GM12892 (cell line): ENCODE measurements at regions not wholly inside any gene's neighbourhood (a gene's known extent, or its start where the extent isn't known, plus 50 kb on each side); places are given as distances from the start of the nearest gene placed in this dataset.

Source experiments
- DNase-seq: peaks from one replicate; pipeline ENCODE4 v3.0.0; 2011; ENCODE audit not compliant: insufficient read length
- FAIRE-seq: peaks from 2 replicates; lab custom pipeline; 2011; peaks lifted over from hg19 to GRCh38; lab: Jason Lieb, UNC
- POLR2A ChIP-seq: IDR thresholded peaks from 2 replicates; pipeline ENCODE4 v1.6.1; 2011; ENCODE audit warnings: low read depth, low read length, control low read depth
- POLR2AphosphoS5 ChIP-seq: IDR thresholded peaks from 2 replicates; pipeline ENCODE4 v1.6.1; 2011; ENCODE audit warnings: low read depth, low read length, control low read depth
- TAF1 ChIP-seq: IDR thresholded peaks from 2 replicates; pipeline ENCODE4 v1.6.1; 2011; ENCODE audit warnings: low read depth, mild to moderate bottlenecking, control low read depth, low read length, borderline replicate concordance

DNA sequence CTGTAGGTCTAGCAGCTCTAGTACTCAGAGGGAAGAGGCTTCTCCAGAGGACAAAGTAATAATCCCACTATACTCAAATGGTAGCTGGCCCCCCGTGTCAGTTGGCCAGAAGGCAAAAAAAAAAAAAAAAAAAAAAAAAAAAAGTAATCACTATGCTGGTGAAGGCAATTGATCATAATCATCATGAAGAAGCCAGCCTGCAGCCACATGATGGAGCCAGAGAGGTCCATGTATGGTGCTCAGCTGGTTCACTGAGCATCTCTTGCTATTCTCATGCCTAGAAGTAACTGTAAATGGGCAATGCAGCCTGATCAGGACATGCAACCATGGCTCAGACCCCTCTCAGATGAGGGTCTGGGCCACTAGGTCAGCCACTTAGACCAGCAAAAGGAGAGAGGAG lies 378.8 kb downstream of the MED13L start:
- TF ChIP-seq POLR2AphosphoS5 = no peak
- TF ChIP-seq TAF1 = no peak
- TF ChIP-seq POLR2A = no peak
- no peak for FAIRE-seq
- no peak for DNase-seq

DNA sequence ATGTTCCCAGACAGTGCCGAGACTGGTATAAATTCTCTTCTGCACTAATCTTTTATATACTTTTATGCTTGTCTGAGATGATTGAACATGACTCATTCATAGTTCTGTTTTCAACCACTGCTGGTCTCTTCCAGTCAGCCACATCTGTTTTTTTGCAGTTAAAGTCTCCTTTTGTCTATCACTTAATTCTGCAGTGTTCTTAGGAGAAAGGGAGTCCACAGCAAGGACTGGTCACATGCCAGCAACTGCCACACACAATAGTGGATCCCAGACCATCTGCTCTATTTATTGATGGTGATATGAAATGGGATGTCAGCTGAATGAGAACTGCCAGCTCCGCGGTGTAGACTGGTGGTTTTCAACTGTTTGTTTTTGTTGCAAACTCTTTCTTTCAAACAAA lies 379.8 kb downstream of the MED13L start:
- FAIRE-seq (no peak), DNase-seq (no peak)
- no peak for TF ChIP-seq POLR2AphosphoS5
- no peak for TF ChIP-seq POLR2A
- no peak for TF ChIP-seq TAF1

DNA sequence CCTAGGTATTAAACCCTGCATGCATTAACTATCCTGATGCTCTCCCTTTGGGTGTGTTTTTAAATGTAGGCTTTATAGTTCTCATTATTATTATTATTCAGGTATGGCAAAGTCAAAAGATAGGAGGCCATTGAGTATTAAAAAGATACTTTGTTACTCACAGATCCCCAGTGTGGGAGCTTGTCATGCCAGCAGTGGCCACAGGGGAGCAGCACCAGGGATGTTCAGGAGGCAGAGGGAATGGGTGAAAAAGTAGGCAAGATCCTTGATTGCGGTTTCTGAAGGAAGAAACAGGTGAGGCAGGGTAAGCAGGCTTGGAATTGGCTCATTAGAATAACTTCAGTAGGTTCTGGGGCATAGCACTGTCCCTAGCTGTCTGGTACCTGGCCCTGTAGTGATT lies 382.2 kb downstream of the MED13L start:
- DNase-seq (no peak), FAIRE-seq (no peak)
- no peak for TF ChIP-seq TAF1
- no peak for TF ChIP-seq POLR2AphosphoS5
- TF ChIP-seq POLR2A = no peak

DNA sequence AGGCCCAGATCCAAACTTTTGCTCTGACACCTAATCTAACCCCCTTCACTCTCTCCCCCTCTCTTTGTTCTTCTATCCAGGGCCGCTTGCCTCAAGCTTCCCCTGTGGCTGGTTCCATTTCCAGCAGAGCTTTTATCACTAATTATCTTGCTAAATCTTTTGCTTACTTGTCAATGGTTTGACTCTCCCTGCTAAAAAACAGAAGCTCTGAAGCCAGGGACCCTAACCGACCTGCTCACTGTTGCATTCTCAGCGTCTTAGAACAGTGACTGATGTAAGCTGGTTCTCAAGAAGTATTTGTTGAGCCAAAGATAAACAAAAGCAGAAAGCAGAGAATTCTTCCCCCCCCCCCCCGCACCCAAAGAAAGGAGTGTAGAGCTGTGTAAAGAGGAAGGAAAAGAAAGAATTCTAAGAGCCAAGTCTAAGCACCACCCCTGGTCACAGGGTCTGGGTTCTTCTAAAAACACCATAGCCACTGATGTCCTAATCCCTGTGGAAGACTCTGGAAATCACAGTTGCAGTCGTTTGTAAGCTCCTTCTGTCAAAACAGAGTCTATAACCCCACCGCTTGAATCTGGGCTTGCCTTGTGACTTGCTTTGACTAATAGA lies 385.8 kb downstream of the MED13L start:
- DNase-seq = no peak
- no peak for FAIRE-seq

DNA sequence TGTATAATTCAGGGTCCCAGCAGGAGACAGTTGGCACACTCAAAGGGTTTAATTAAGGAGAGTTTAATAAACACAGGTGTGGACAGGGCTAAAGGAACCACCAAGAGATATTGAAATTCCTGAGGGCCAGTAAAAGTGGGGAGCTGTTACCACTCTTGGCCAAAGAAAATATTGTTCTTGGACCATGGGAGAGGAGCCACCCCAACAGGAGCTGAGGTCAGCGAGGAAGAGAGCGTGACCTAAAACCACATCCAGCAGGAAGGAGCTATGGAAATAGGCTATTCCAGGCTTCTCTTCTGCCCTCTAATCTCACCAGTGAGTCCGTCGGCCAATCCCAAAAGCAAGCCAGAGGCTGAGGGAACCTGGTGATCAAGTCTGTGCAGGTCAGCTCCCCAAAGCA lies 390.8 kb downstream of the MED13L start:
- FAIRE-seq (no peak), DNase-seq (no peak)
- no peak for TF ChIP-seq POLR2AphosphoS5
- TF ChIP-seq POLR2A = no peak
- no peak for TF ChIP-seq TAF1

More for the DNA sequence above, 385.8 kb downstream of the MED13L start:
- TF ChIP-seq POLR2A (no peak), POLR2AphosphoS5 (no peak), TAF1 (no peak)

DNA sequence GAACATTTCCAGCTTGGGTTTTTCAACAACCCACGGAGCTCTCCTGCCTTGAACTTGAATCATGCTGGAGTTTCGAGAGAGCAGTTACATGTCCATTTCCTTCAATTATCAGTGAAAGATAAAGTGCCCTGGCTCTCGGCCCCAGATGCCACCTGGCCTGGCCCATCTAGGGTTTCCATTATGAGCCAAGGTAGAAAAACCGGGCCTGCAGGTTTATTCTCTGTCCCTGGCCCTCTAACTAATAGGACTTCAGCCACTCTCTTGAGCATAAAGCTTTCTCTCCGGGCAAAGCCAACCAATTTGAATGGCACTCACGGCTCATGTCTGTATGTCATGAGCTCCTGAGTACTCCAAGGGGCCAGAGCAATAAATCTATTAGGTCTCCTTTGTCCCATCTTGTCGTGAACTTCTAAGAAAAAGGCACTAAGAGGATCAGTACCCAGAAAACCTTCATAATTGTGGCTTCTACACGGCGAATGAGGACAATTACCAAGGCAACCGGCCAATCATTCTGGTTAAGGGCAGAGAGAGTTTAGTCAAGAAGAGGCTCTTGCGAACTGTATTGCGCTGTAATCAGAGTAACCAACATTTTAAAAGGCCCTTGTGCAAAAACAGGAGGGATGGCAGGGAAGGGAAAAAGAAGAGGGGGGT lies 392.3 kb downstream of the MED13L start:
- no peak for FAIRE-seq
- DNase-seq = no peak
- TF ChIP-seq TAF1 (no peak), POLR2A (no peak), POLR2AphosphoS5 (no peak)

DNA sequence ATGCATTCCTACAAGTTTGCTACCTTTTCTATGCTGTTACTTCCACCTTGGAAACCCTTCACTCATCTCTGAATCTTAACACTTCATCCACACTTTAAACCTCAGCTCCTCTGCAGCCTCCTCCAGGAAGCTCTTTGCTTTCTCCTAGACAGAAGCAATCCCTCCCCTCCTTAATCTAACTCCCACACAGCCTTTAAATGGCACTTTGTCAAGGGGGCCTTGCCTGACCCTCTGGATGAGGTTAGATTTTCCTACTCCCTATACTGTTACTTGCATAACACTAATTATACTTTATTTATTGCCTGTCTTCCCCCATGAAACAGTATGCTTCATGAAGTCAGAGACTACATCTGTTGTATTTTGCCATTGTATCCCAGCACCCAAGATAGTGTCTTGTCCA lies 394.6 kb downstream of the MED13L start:
- TF ChIP-seq POLR2A (no peak), POLR2AphosphoS5 (no peak), TAF1 (no peak)
- DNase-seq (no peak), FAIRE-seq (no peak)

DNA sequence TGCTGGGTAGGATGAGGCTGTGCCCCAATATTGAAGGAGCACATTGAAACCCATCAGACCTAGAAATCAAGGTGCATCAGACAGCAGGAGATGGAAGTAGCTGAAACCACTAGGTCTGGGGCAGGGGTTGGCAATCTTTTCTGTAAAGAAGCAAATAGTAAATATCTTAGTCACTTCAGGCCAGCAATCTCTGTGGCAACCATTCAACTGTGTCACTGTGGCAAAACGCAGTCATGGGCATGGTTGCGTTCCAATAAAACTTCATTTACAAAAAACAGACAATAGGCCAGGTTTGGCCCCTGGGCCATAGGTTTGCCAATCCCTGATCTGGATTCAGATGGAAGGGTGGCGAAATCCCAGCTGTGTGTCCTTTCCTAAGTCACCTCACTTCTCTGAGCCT lies 397.3 kb downstream of the MED13L start:
- no peak for DNase-seq
- FAIRE-seq = no peak
- TF ChIP-seq TAF1 (no peak), POLR2AphosphoS5 (no peak), POLR2A (no peak)

DNA sequence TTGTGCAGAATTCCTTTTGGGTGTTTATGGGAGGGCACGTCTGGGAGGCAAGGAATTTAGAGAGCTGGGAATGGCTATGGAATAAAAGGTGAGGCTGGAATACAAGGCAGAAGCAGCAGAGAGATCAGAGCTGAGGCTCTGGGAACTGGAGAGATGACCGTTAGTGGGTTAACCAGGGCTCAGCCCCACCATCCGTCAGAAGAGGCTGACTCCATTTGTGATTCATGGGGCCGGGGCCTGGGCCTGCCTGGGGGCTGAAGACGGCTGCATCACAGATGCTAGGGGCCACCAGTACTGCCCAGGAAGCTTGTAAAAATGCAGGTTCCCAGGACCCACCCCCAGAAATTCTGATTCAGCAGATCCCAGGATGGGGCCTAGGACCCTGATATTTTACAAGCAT lies 398.1 kb downstream of the MED13L start:
- FAIRE-seq = no peak
- DNase-seq = no peak

DNA sequence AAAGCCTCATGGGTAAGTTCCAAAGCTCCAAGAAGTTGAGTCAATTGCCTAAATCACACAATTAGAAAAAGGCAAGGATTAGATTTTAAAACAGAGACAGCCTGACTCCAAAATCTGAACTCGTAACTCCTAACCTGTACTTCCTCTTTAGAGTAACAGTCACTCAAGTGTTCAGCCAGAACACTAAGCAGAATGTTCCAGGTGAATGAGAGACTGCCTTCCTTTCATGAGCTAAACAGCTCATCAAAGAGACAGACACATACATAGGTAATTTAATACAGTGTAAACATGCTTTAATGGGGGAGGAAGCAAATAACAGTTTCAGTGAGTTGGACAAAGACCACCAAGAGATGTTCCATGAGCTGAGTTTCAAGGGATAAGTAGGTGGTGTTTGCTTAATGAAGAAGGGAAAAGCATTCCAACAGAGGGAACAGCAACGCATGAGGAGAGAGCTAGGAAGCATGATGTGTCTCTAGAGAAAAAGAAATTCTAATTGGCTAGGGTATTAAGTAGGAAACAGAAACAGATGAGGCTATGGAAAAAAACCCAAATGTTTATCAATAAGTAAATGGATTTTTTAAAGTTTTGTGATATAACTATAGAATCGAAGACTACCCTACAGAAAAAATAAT lies 403.9 kb downstream of the MED13L start:
- DNase-seq (no peak), FAIRE-seq (no peak)
- TF ChIP-seq POLR2AphosphoS5 = no peak
- TF ChIP-seq POLR2A = no peak
- no peak for TF ChIP-seq TAF1

More for the DNA sequence above, 398.1 kb downstream of the MED13L start:
- TF ChIP-seq POLR2AphosphoS5 (no peak), POLR2A (no peak), TAF1 (no peak)

DNA sequence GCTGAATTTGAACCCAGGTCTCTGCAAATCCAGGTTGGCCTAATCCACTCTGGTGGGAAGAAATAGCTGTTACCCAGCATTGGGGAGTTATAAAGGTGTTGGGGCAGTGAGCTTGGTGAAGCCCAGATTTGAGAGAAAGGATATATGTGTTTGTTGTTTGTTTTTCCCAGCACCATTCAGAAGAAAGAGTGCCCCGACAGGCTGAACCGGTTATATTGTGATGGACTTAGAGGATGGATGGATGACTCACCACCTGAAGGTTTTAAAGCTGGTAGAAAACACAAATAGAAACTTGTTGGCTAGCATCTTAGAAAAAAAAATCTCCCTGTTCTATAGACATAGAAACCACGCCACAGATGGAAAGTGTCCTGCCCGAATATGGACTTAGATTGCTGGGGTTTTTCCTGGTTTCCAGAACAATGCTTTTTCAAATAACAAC lies 404.6 kb downstream of the MED13L start:
- TF ChIP-seq POLR2A (no peak), POLR2AphosphoS5 (no peak), TAF1 (no peak)
- no peak for FAIRE-seq
- no peak for DNase-seq
